ENCODE measurements at regions not wholly inside any gene's neighbourhood (a gene's known extent, or its start where the extent isn't known, plus 50 kb on each side); places are given as distances from the start of the nearest gene placed in this dataset.

- Histone ChIP-seq H3K27me3 (ENCODE audit: control insufficient read depth in 2 of 2, insufficient read depth in 2 of 2, low read length in 2 of 2) (no peaks in the 10 kb centered on the region), H3K4me3 (replicated peaks in 1 of 3; ENCODE audit: insufficient read depth in 1 of 3, low read depth in 1 of 3, low read length in 3 of 3) (no peak overlapping the region), H3K9me1 (replicated peaks; ENCODE audit: control insufficient read depth, extremely low read depth, insufficient read depth, low read length) (no peaks in the 10 kb centered on the region), H4K20me1 (replicated peaks; ENCODE audit: control insufficient read depth, extremely low read depth, insufficient read depth, low read length) (no peaks in the 10 kb centered on the region), H3K36me3 (ENCODE audit: control insufficient read depth in 2 of 2, extremely low read depth in 1 of 2, insufficient read depth in 2 of 2, low read length in 2 of 2) (no peaks in the 10 kb centered on the region), H3K9me3 (replicated peaks; ENCODE audit: control insufficient read depth, insufficient read depth, low read length) (no peaks in the 10 kb centered on the region), H3K9ac (replicated peaks; ENCODE audit: extremely low read depth, insufficient read depth, low read length) (no peak overlapping the region), H3K79me2 (ENCODE audit: control insufficient read depth, insufficient read depth, low read length) (no peaks in the 10 kb centered on the region), H3K4me1 (ENCODE audit: control insufficient read depth, extremely low read depth, insufficient read depth, low read length) (no peaks in the 10 kb centered on the region), H3K27ac (ENCODE audit: insufficient read depth, low read depth, low read length) (no peak overlapping the region), H3K4me2 (ENCODE audit: insufficient read depth, low read length) (no peak overlapping the region), H2AFZ (ENCODE audit: low read depth, low read length) (no peak overlapping the region)
- TF ChIP-seq CTCF (IDR thresholded peaks at IDR 0.05; ENCODE audit: extremely low read depth in 1 of 2, insufficient read depth in 1 of 2, low read depth in 1 of 2, low read length in 2 of 2) (no peak), MYC (IDR thresholded peaks at IDR 0.05; ENCODE audit: low read depth, low read length) (no peak), EZH2 (IDR thresholded peaks at IDR 0.05; ENCODE audit: borderline replicate concordance, low read depth, low read length, severe bottlenecking) (no peak), FOS (IDR thresholded peaks at IDR 0.05; ENCODE audit: borderline replicate concordance, insufficient read depth, low read length) (no peak), JUN (IDR thresholded peaks at IDR 0.05; ENCODE audit: borderline replicate concordance, insufficient read depth, insufficient read length, low read depth) (no peak), POLR2AphosphoS5 (IDR thresholded peaks at IDR 0.05; ENCODE audit: insufficient read depth, low read depth, low read length) (no peak), POLR2A (IDR thresholded peaks at IDR 0.05; ENCODE audit: low read depth, low read length) (no peak), GATA2 (IDR thresholded peaks at IDR 0.05; ENCODE audit: insufficient read depth, insufficient read length, low read depth, low read length) (no peak)
- TF ChIP-seq, protein P1, sequence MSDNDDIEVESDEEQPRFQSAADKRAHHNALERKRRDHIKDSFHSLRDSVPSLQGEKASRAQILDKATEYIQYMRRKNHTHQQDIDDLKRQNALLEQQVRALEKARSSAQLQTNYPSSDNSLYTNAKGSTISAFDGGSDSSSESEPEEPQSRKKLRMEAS (IDR thresholded peaks at IDR 0.05; ENCODE audit: insufficient read depth, insufficient read length), result no peak
- FAIRE-seq, result no peak
- no TSS peak for BruUV-seq (replicated peaks)
- dilution Hi-C loops (cut with MboI; ENCODE audit: extremely low pct_ligation_motif_present, low sequenced_read_pairs) (no loop called here), intact Hi-C loops (cut with micrococcal nuclease) (no loop called here)
- POLR2A ChIA-PET, result no interaction called here
- DNase-seq (ENCODE audit: low read depth, low spot score), result no peak
- CTCF ChIA-PET, result interaction anchor here (0.7 kb wide), 1 partner anchor 18 kb away, joined by 3 read pairs; no protein-coding TSS in a partner anchor
Observed at GRCh38 chr2:235324324-235324723, 169.5 kb upstream of the AGAP1 start.
